ENCODE measurements at regions not wholly inside any gene's neighbourhood (a gene's known extent, or its start where the extent isn't known, plus 50 kb on each side); places are given as distances from the start of the nearest gene placed in this dataset.
"Not testable (repeated sequence)": the region's sequence is repeated elsewhere in the genome, so short reads cannot be mapped to it uniquely, and the experiment has no call there.

GRCh38 chr14:39548358-39548757, 116.1 kb upstream of the FBXO33 start:
- no peaks in the 10 kb centered on the region for H3K36me3 ChIP-seq
- TF ChIP-seq EP300 (IDR thresholded peaks at IDR 0.05), result no peak
- 82 to 84% methylated on average over 4 of the region's 4 CpGs for WGBS, 2 donors
- no peak overlapping the region for H3K27ac ChIP-seq
- H3K4me3 ChIP-seq, result no peak overlapping the region
- no peak for DNase-seq (ENCODE audit: low spot score in 2 of 2)
- no peaks in the 10 kb centered on the region for H3K4me1 ChIP-seq
- H3K9me3 ChIP-seq, result peaks cover 0 to 18% (median 0%) of the 10 kb centered on the region in 4 donors
- H3K27me3 ChIP-seq, result no peaks in the 10 kb centered on the region

GRCh38 chr14:39547845-39548244, 115.6 kb upstream of the FBXO33 start:
- DNase-seq (ENCODE audit: low spot score in 2 of 2), result no peak
- TF ChIP-seq POLR2A (IDR thresholded peaks at IDR 0.05), result no peak
- no peak for TF ChIP-seq EP300 (IDR thresholded peaks at IDR 0.05)
- TF ChIP-seq CTCF (IDR thresholded peaks at IDR 0.05), result no peak
- Histone ChIP-seq H3K36me3 (no peaks in the 10 kb centered on the region), H3K4me1 (no peaks in the 10 kb centered on the region), H3K4me3 (no peak overlapping the region), H3K9me3 (peaks cover 0 to 24% (median 0%) of the 10 kb centered on the region in 4 donors), H3K27me3 (no peaks in the 10 kb centered on the region), H3K27ac (no peak overlapping the region)
- 56 to 70% methylated on average over 3 of the region's 3 CpGs for WGBS, 2 donors

- Histone ChIP-seq H3K36me3 (no peaks in the 10 kb centered on the region), H3K9me3 (peaks cover 0 to 12% (median 3%) of the 10 kb centered on the region in 4 donors), H3K27me3 (no peaks in the 10 kb centered on the region), H3K4me1 (peaks cover 0 to 8% (median 0%) of the 10 kb centered on the region in 4 donors), H3K4me3 (no peak overlapping the region), H3K27ac (no peak overlapping the region)
- 50 to 59% methylated on average over 1 of the region's 1 CpG for WGBS, 2 donors
- TF ChIP-seq CTCF (IDR thresholded peaks at IDR 0.05) (no peak), EP300 (IDR thresholded peaks at IDR 0.05) (no peak), POLR2A (IDR thresholded peaks at IDR 0.05) (no peak)
- DNase-seq (ENCODE audit: low spot score in 2 of 2), result no peak
Observed at GRCh38 chr14:39505812-39506211, 73.6 kb upstream of the FBXO33 start.

- TF ChIP-seq POLR2A (IDR thresholded peaks at IDR 0.05), result no peak
- no peak for TF ChIP-seq CTCF (IDR thresholded peaks at IDR 0.05)
- TF ChIP-seq EP300 (IDR thresholded peaks at IDR 0.05), result no peak
- H3K9me3 ChIP-seq, result peaks cover 0 to 4% (median 0%) of the 10 kb centered on the region in 4 donors
Observed at GRCh38 chr14:39500253-39500652, 68.0 kb upstream of the FBXO33 start.

GRCh38 chr14:39499514-39499913, 67.3 kb upstream of the FBXO33 start:
- H3K27me3 ChIP-seq, result no peaks in the 10 kb centered on the region
- TF ChIP-seq CTCF (IDR thresholded peaks at IDR 0.05) (no peak), EP300 (IDR thresholded peaks at IDR 0.05) (no peak), POLR2A (IDR thresholded peaks at IDR 0.05) (no peak)
- peaks cover 0 to 4% (median 0%) of the 10 kb centered on the region in 4 donors for H3K9me3 ChIP-seq
- H3K4me1 ChIP-seq, result peaks cover 0 to 8% (median 0%) of the 10 kb centered on the region in 4 donors
- H3K36me3 ChIP-seq, result no peaks in the 10 kb centered on the region
- H3K27ac ChIP-seq, result no peak overlapping the region
- H3K4me3 ChIP-seq, result no peak overlapping the region
- no peak for DNase-seq (ENCODE audit: low spot score in 2 of 2)

More at GRCh38 chr14:39500253-39500652, 68.0 kb upstream of the FBXO33 start:
- WGBS, 2 donors, result 76 to 83% methylated on average over 1 of the region's 1 CpG
- Histone ChIP-seq H3K36me3 (no peaks in the 10 kb centered on the region), H3K4me3 (no peak overlapping the region), H3K27ac (no peak overlapping the region), H3K4me1 (peaks cover 0 to 8% (median 0%) of the 10 kb centered on the region in 4 donors), H3K27me3 (no peaks in the 10 kb centered on the region)
- no peak for DNase-seq (ENCODE audit: low spot score in 2 of 2)

GRCh38 chr14:39497677-39498076, 65.4 kb upstream of the FBXO33 start:
- H3K36me3 ChIP-seq; H3K4me1 ChIP-seq; H3K9me3 ChIP-seq; H3K27me3 ChIP-seq; H3K4me3 ChIP-seq; H3K27ac ChIP-seq; DNase-seq (ENCODE audit: low spot score in 2 of 2): not testable (repeated sequence)
- 83 to 93% methylated on average over 3 of the region's 3 CpGs for WGBS, 2 donors
